Effector memory CD8-positive, alpha-beta T cell (primary cell): ENCODE measurements at regions not wholly inside any gene's neighbourhood (a gene's known extent, or its start where the extent isn't known, plus 50 kb on each side); places are given as distances from the start of the nearest gene placed in this dataset.

ENCODE experiments used
- ATAC-seq: fragments of 150-1000 bp; cut with Tn5 transposase; replicated peaks from 2 replicates; pipeline ENCODE4 v1.10.0; 2021; ENCODE audit warnings: mild to moderate bottlenecking, moderate library complexity
- DNase-seq, 3 experiments: peaks; one replicate each; pipeline ENCODE4 v3.0.0; 2021
- H3K27ac Mint-ChIP-seq, 2 donors: one replicate each; pipeline ENCODE4 v1.8.0; 2022; ENCODE audit warnings: mild to moderate bottlenecking in 2 of 2, mixed read lengths in 2 of 2, moderate library complexity in 2 of 2
- H3K27me3 Mint-ChIP-seq, 2 donors: one replicate each; pipeline ENCODE4 v1.8.0; 2022; ENCODE audit warnings: mixed read lengths in 2 of 2
- H3K36me3 Mint-ChIP-seq: one replicate; pipeline ENCODE4 v1.8.0; 2022; ENCODE audit warnings: mild to moderate bottlenecking, moderate library complexity, mixed read lengths; ENCODE audit not compliant: insufficient read depth
- H3K4me1 Mint-ChIP-seq, 2 donors: one replicate each; pipeline ENCODE4 v1.8.0; 2022; ENCODE audit warnings: low read depth in 2 of 2, mixed read lengths in 2 of 2
- H3K4me3 Mint-ChIP-seq, 2 donors: one replicate each; pipeline ENCODE4 v1.8.0; 2022; ENCODE audit warnings: mild to moderate bottlenecking in 2 of 2, mixed read lengths in 2 of 2, moderate library complexity in 2 of 2
- H3K9me3 Mint-ChIP-seq, 2 donors: one replicate each; pipeline ENCODE4 v1.8.0; 2022; ENCODE audit warnings: mixed read lengths in 2 of 2

- Mint-ChIP-seq H3K27me3 (peaks cover 0 to 4% of the 10 kb centered on the region in 2 donors), H3K4me1 (peaks cover 0 to 5% of the 10 kb centered on the region in 2 donors), H3K4me3 (no peak overlapping the region), H3K36me3 (no peaks in the 10 kb centered on the region), H3K27ac (no peak overlapping the region), H3K9me3 (peaks cover 0 to 10% of the 10 kb centered on the region in 2 donors)
- ATAC-seq (no peak), DNase-seq (no peak)
Measured at GRCh38 chr13:40472427-40473220, 193.8 kb downstream of the FOXO1 start.

GRCh38 chr13:40475617-40476016, 190.8 kb downstream of the FOXO1 start:
- Mint-ChIP-seq H3K9me3 (no peaks in the 10 kb centered on the region), H3K27ac (no peak overlapping the region), H3K4me3 (no peak overlapping the region), H3K36me3 (no peaks in the 10 kb centered on the region), H3K27me3 (peaks cover 0 to 4% of the 10 kb centered on the region in 2 donors), H3K4me1 (peaks cover 1 to 5% of the 10 kb centered on the region in 2 donors)
- DNase-seq (no peak), ATAC-seq (no peak)

GRCh38 chr13:40476175-40476958, 190.1 kb downstream of the FOXO1 start:
- peaks cover 8 to 9% of the 10 kb centered on the region in 2 donors for H3K4me1 Mint-ChIP-seq
- H3K4me3 Mint-ChIP-seq: no peak overlapping the region
- H3K27me3 Mint-ChIP-seq: peaks cover 0 to 4% of the 10 kb centered on the region in 2 donors

GRCh38 chr13:40477623-40478608, 188.5 kb downstream of the FOXO1 start:
- H3K4me1 Mint-ChIP-seq: peaks cover 6 to 9% of the 10 kb centered on the region in 2 donors
- no peak for DNase-seq
- peak overlapping the region in 1 of 2 donors; percentile 83 for H3K27ac Mint-ChIP-seq
- no peaks in the 10 kb centered on the region for H3K9me3 Mint-ChIP-seq
- H3K4me3 Mint-ChIP-seq: no peak overlapping the region
- no peak for ATAC-seq
- peaks cover 0 to 4% of the 10 kb centered on the region in 2 donors for H3K27me3 Mint-ChIP-seq
- no peaks in the 10 kb centered on the region for H3K36me3 Mint-ChIP-seq

More at GRCh38 chr13:40476175-40476958, 190.1 kb downstream of the FOXO1 start:
- H3K36me3 Mint-ChIP-seq: no peaks in the 10 kb centered on the region
- no peaks in the 10 kb centered on the region for H3K9me3 Mint-ChIP-seq
- no peak for ATAC-seq
- DNase-seq: no peak
- no peak overlapping the region for H3K27ac Mint-ChIP-seq

GRCh38 chr13:40478775-40479174, 187.7 kb downstream of the FOXO1 start:
- no peak overlapping the region for H3K4me3 Mint-ChIP-seq
- no peak for ATAC-seq
- peaks cover 0 to 4% of the 10 kb centered on the region in 2 donors for H3K27me3 Mint-ChIP-seq
- no peaks in the 10 kb centered on the region for H3K9me3 Mint-ChIP-seq
- DNase-seq: no peak
- H3K36me3 Mint-ChIP-seq: no peaks in the 10 kb centered on the region
- H3K27ac Mint-ChIP-seq: no peak overlapping the region
- H3K4me1 Mint-ChIP-seq: peaks cover 8 to 11% of the 10 kb centered on the region in 2 donors

GRCh38 chr13:40479196-40479845, 187.1 kb downstream of the FOXO1 start:
- Mint-ChIP-seq H3K27ac (no peak overlapping the region), H3K9me3 (no peaks in the 10 kb centered on the region), H3K4me3 (no peak overlapping the region), H3K27me3 (peaks cover 0 to 4% of the 10 kb centered on the region in 2 donors), H3K4me1 (peaks cover 13 to 16% of the 10 kb centered on the region in 2 donors), H3K36me3 (no peaks in the 10 kb centered on the region)
- DNase-seq: no peak
- ATAC-seq: no peak

GRCh38 chr13:40480012-40480914, 186.2 kb downstream of the FOXO1 start:
- H3K4me3 Mint-ChIP-seq: no peak overlapping the region
- H3K9me3 Mint-ChIP-seq: no peaks in the 10 kb centered on the region
- H3K36me3 Mint-ChIP-seq: peaks cover 4% of the 10 kb centered on the region
- ATAC-seq (no peak), DNase-seq (no peak)
- peaks cover 21 to 26% of the 10 kb centered on the region in 2 donors for H3K4me1 Mint-ChIP-seq
- peak overlapping the region; percentile 88 to 89 for H3K27ac Mint-ChIP-seq
- peaks cover 0 to 4% of the 10 kb centered on the region in 2 donors for H3K27me3 Mint-ChIP-seq

- Mint-ChIP-seq H3K9me3 (no peaks in the 10 kb centered on the region), H3K36me3 (peaks cover 4% of the 10 kb centered on the region), H3K27ac (peak overlapping the region; percentile 88 to 89), H3K27me3 (peaks cover 0 to under 1% of the 10 kb centered on the region in 2 donors), H3K4me1 (peaks cover 25 to 33% of the 10 kb centered on the region in 2 donors), H3K4me3 (no peak overlapping the region)
- no peak for ATAC-seq
- no peak for DNase-seq
Measured at GRCh38 chr13:40480915-40481516, 185.4 kb downstream of the FOXO1 start.

- Mint-ChIP-seq H3K27ac (peak overlapping the region; percentile 93 to 96), H3K4me1 (peaks cover 33 to 40% of the 10 kb centered on the region in 2 donors), H3K27me3 (no peaks in the 10 kb centered on the region), H3K36me3 (peaks cover 4% of the 10 kb centered on the region), H3K4me3 (peak overlapping the region; percentile 58 to 60), H3K9me3 (no peaks in the 10 kb centered on the region)
- DNase-seq (no peak), ATAC-seq (no peak)
Measured at GRCh38 chr13:40483601-40484000, 182.8 kb downstream of the FOXO1 start.

- Mint-ChIP-seq H3K4me3 (peak overlapping the region; percentile 58 to 60), H3K36me3 (peaks cover 4% of the 10 kb centered on the region), H3K9me3 (no peaks in the 10 kb centered on the region), H3K27me3 (no peaks in the 10 kb centered on the region), H3K4me1 (peaks cover 36 to 40% of the 10 kb centered on the region in 2 donors), H3K27ac (peak overlapping the region; percentile 93 to 96)
- DNase-seq (no peak), ATAC-seq (no peak)
Measured at GRCh38 chr13:40484101-40484800, 182.2 kb downstream of the FOXO1 start.

GRCh38 chr13:40484974-40485373, 181.5 kb downstream of the FOXO1 start:
- ATAC-seq (no peak), DNase-seq (no peak)
- peaks cover 42 to 43% of the 10 kb centered on the region in 2 donors for H3K4me1 Mint-ChIP-seq
- H3K27me3 Mint-ChIP-seq: no peaks in the 10 kb centered on the region
- H3K4me3 Mint-ChIP-seq: peak overlapping the region; percentile 58 to 60
- H3K36me3 Mint-ChIP-seq: peaks cover 4% of the 10 kb centered on the region
- no peaks in the 10 kb centered on the region for H3K9me3 Mint-ChIP-seq
- peak overlapping the region; percentile 93 to 96 for H3K27ac Mint-ChIP-seq
